A549 (cell line): ENCODE measurements at regions not wholly inside any gene's neighbourhood (a gene's known extent, or its start where the extent isn't known, plus 50 kb on each side); places are given as distances from the start of the nearest gene placed in this dataset.

Experiments used
- ATAC-seq, 2 experiments: fragments of 200-7000 bp in 1 of 2; fragments of >200 bp in 1 of 2; cut with Nextera tagmentation in 1 of 2; cut with Tn5 transposase in 1 of 2; 3 replicates each; pipeline versions ENCODE4 v1.8.0 to v1.9.1; 2018 to 2020; ENCODE audit warnings: mild to moderate bottlenecking in 1 of 2, moderate library complexity in 1 of 2
- CTCF ChIA-PET: fragments of 300-600 bp; sonication (Branson Sonifier 250); formaldehyde crosslinking; extraction: SDS; loops from one replicate; lab custom pipeline; 2021; ENCODE audit warnings: antibody characterized with exemption, inconsistent platforms; lab: Yijun Ruan, JAX
- POLR2A ChIA-PET: fragments of 350-600 bp; formaldehyde crosslinking; extraction: SDS; loops from one replicate; lab custom pipeline; 2021; ENCODE audit warnings: antibody characterized with exemption, inconsistent platforms; lab: Yijun Ruan, JAX
- DNase-seq, 2 experiments: peaks; one replicate each; pipeline versions ENCODE4 v3.0.0 to v3.0.0-alpha.2; 2011 to 2016; ENCODE audit warnings: low read depth in 1 of 2, low spot score in 1 of 2
- FAIRE-seq: peaks from 2 replicates; lab custom pipeline; 2011; peaks lifted over from hg19 to GRCh38; lab: Jason Lieb, UNC
- H3K27ac ChIP-seq, 2 experiments: fragments of >200 bp; sonication (Bioruptor Twin); formaldehyde crosslinking; 3 replicates each; pipeline ENCODE4 v1.5.1; 2016 to 2017
- H3K4me1 ChIP-seq: fragments of >200 bp; sonication (Bioruptor Twin); formaldehyde crosslinking; 3 replicates; pipeline ENCODE4 v1.6.1; 2016
- H3K4me2 ChIP-seq: fragments of >200 bp; sonication (Bioruptor Twin); formaldehyde crosslinking; 3 replicates; pipeline ENCODE4 v1.6.1; 2016
- H3K4me3 ChIP-seq: fragments of >200 bp; sonication (Bioruptor Twin); formaldehyde crosslinking; 3 replicates; pipeline ENCODE4 v1.5.1; 2016
- H3K9me3 ChIP-seq: fragments of >200 bp; sonication (Bioruptor Twin); formaldehyde crosslinking; 3 replicates; pipeline ENCODE4 v1.6.1; 2016
- BHLHE40 ChIP-seq: IDR thresholded peaks from 2 replicates; pipeline ENCODE4 v1.6.1; 2012; ENCODE audit warnings: low read depth, low read length, inconsistent platforms
- CEBPB ChIP-seq, 2 experiments: fragments of >200 bp in 1 of 2; sonication (Bioruptor Twin) in 1 of 2; formaldehyde crosslinking in 1 of 2; IDR thresholded peaks; 2 replicates each; pipeline ENCODE4 v1.6.1; 2012 to 2016
- CHD2 ChIP-seq: fragments of 150-350 bp; IDR thresholded peaks from 2 replicates; pipeline ENCODE4 v1.6.1; 2014; ENCODE audit warnings: low read length; ENCODE audit not compliant: partially characterized antibody
- EHMT2 ChIP-seq: fragments of 200-600 bp; sonication (generic); IDR thresholded peaks from 2 replicates; pipeline ENCODE4 v1.6.1; 2016; ENCODE audit warnings: antibody characterized with exemption, low read depth, mild to moderate bottlenecking, moderate library complexity
- EP300 ChIP-seq, 2 experiments: fragments of >200 bp; sonication (Bioruptor Twin); formaldehyde crosslinking; IDR thresholded peaks; 2 replicates in 1 of 2; 3 replicates in 1 of 2; pipeline ENCODE4 v1.6.1; 2016 to 2017
- HEYL ChIP-seq: fragments of 250-450 bp; sonication (Bioruptor Pico); IDR thresholded peaks from 2 replicates; pipeline ENCODE4 v1.8.0; 2021; ENCODE audit warnings: mild to moderate bottlenecking, moderate library complexity
- JUN ChIP-seq, 2 experiments: fragments of >200 bp; sonication (Bioruptor Twin); formaldehyde crosslinking; IDR thresholded peaks; 2 replicates in 1 of 2; 3 replicates in 1 of 2; pipeline ENCODE4 v1.6.1; 2016 to 2017
- KDM1A ChIP-seq: fragments of 200-600 bp; sonication (generic); IDR thresholded peaks from 2 replicates; pipeline ENCODE4 v1.6.1; 2016; ENCODE audit warnings: low read depth, mild to moderate bottlenecking
- KDM5A ChIP-seq: fragments of 200-600 bp; sonication (generic); IDR thresholded peaks from 2 replicates; pipeline ENCODE4 v1.6.1; 2016; ENCODE audit warnings: antibody characterized with exemption, mild to moderate bottlenecking
- MAFK ChIP-seq: fragments of 450-650 bp; IDR thresholded peaks from 2 replicates; pipeline ENCODE4 v1.6.1; 2014; ENCODE audit not compliant: partially characterized antibody
- MYC ChIP-seq: IDR thresholded peaks from 2 replicates; pipeline ENCODE4 v1.6.1; 2012; ENCODE audit warnings: mild to moderate bottlenecking, inconsistent platforms, low read length, improper control_type of control experiment, borderline replicate concordance
- POLR2AphosphoS2 ChIP-seq: conservative IDR thresholded peaks from 2 replicates; pipeline ENCODE4 v1.6.1; 2012; ENCODE audit warnings: low read length, improper control_type of control experiment, inconsistent platforms
- RAD21 ChIP-seq, 2 experiments: fragments of >200 bp in 1 of 2; sonication (Bioruptor Twin) in 1 of 2; formaldehyde crosslinking in 1 of 2; IDR thresholded peaks in 1 of 2; conservative IDR thresholded peaks in 1 of 2; 2 replicates in 1 of 2; 3 replicates in 1 of 2; pipeline ENCODE4 v1.6.1; 2012 to 2018; ENCODE audit warnings: inconsistent platforms in 1 of 2
- ZC3H11A ChIP-seq: fragments of 450-650 bp; IDR thresholded peaks from 2 replicates; pipeline ENCODE4 v1.6.1; 2014; ENCODE audit warnings: antibody characterized with exemption, mild to moderate bottlenecking
- ZFP36 ChIP-seq: fragments of 450-650 bp; IDR thresholded peaks from 2 replicates; pipeline ENCODE4 v1.6.1; 2014; ENCODE audit warnings: borderline replicate concordance; ENCODE audit not compliant: partially characterized antibody
- ZSCAN20 ChIP-seq: fragments of 250-450 bp; sonication (Bioruptor Pico); IDR thresholded peaks from 2 replicates; pipeline ENCODE4 v1.8.0; 2022; ENCODE audit warnings: mild to moderate bottlenecking, moderate library complexity
- WGBS: methylation state at CpG from one replicate; pipeline ENCODE4 v1.1.6; 2017; ENCODE audit errors: missing lambda C conversion rate; 5-methylcytosine and 5-hydroxymethylcytosine counted together
- TF ChIP-seq, protein P1 (sequence below): IDR thresholded peaks from 2 replicates; pipeline ENCODE4 v1.6.1; 2012
- TF ChIP-seq, protein P2 (sequence below): IDR thresholded peaks from 2 replicates; pipeline ENCODE4 v1.6.1; 2012; ENCODE audit warnings: low read depth, borderline replicate concordance

DNA sequence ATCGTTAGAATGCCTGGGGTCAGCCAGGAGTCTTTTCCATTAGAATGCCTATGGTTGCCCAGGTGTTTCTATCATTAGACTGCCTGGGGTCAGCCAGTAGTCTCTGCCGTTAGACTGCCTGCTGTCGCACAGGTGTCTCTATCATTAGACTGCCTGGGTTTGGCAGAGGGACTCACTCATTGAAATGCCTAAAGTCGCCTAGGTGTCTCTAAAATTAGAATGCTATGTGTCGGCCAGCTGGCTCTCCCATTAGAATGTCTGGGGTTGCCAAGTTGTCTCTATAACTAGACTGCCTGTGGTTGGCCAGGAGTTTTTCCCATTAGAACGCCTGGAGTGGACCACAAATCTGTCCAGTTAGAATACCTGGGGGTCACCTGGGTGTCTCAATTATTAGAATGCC is 2266.5 kb downstream of the TP53TG3F start:
- TF ChIP-seq CHD2 (no peak), ZC3H11A (no peak), CEBPB (IDR thresholded peaks at IDR 0.05) (no peak), ZFP36 (no peak), POLR2AphosphoS2 (no peak), KDM5A (no peak), JUN (IDR thresholded peaks at IDR 0.05) (no peak), EHMT2 (no peak), EP300 (IDR thresholded peaks at IDR 0.05) (no peak), BHLHE40 (no peak)
- TF ChIP-seq, all 56 proteins: peak for 0
- no peak overlapping the region for H3K4me3 ChIP-seq
- POLR2A ChIA-PET: no interaction called here
- no peak for ATAC-seq
- DNase-seq: no peak
- no peak overlapping the region for H3K27ac ChIP-seq
- no peaks in the 10 kb centered on the region for H3K4me1 ChIP-seq
- H3K9me3 ChIP-seq: peaks cover 3% of the 10 kb centered on the region; the same call in 1 of the 3 replicates
- H3K4me2 ChIP-seq: no peak overlapping the region
- no peak for FAIRE-seq
- WGBS: 4% methylated on average over 5 of the region's 6 CpGs
- CTCF ChIA-PET: no interaction called here

DNA sequence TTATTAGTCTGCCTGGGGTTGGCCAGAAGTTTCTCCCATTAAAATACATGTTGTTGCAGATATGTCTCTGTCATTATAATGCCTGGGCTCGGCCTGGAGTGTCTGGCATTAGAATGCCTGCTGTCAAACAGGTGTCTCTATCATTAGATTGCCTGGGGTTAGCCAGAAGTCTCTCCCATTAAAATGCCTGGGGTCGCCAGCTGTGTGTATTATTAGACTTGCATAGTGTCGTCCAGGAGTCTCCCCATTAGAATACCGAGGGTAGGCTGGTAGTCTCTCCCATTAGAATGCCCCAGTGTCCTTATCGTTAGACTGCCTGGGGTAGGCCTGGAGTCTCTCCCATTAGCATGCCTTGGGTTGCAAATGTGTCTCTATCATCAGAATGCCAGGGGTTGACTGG is 2270.8 kb downstream of the TP53TG3F start:
- no peak for ATAC-seq
- CTCF ChIA-PET: no interaction called here

DNA sequence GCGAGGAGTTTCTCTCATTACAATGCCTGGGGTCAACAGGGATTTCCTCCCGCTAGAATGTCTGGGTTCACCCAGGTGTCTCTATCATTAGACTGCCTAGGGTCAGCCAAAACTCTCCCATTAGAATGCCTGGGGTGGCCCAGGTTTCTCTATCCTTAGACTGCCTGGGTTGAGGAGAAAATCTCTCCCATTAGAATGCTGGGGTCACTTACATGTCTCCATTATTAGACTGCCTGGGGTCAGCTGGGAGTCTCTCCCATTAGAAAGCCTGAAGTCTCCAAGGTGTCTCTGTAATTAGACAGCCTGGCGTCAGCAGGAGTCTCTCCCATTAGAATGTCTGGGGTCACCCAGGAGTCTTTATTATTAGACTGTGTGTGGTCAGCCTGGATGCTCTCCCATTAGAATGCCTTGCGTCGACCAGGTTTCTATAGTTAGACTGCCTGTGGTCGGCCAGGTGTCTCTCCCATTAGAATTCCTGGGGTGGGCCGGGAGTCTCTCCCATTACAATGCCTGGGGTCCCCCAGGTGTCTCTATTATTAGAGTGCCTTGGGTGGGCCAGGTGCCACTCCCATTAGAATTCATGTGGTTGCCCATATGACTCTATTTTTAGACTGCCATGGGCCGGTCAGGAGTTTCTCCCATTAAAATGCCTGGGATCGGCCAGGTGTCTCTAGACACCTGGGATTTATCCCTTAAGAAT is 2272.1 kb downstream of the TP53TG3F start:
- no peak for FAIRE-seq
- no peak for ATAC-seq
- ChIA-PET POLR2A (no interaction called here), CTCF (no interaction called here)
- no peak overlapping the region for H3K4me2 ChIP-seq
- no peaks in the 10 kb centered on the region for H3K4me1 ChIP-seq
- H3K4me3 ChIP-seq: no peak overlapping the region
- H3K9me3 ChIP-seq: no peaks in the 10 kb centered on the region; the same call in 2 of the 3 replicates
- DNase-seq: no peak
- H3K27ac ChIP-seq: no peak overlapping the region
- no peak for TF ChIP-seq MYC
- 39% methylated on average over 8 of the region's 9 CpGs for WGBS

More for the DNA sequence above, 2270.8 kb downstream of the TP53TG3F start:
- no peak overlapping the region for H3K4me2 ChIP-seq
- no peak for FAIRE-seq
- no peaks in the 10 kb centered on the region for H3K4me1 ChIP-seq
- H3K4me3 ChIP-seq: no peak overlapping the region
- POLR2A ChIA-PET: no interaction called here
- H3K9me3 ChIP-seq: no peaks in the 10 kb centered on the region; the same call in 2 of the 3 replicates
- H3K27ac ChIP-seq: no peak overlapping the region
- 4% methylated on average over 5 of the region's 5 CpGs for WGBS
- DNase-seq: no peak
- TF ChIP-seq ZSCAN20 (CRISPR knock-in tag): no peak
- TF ChIP-seq, protein P1, sequence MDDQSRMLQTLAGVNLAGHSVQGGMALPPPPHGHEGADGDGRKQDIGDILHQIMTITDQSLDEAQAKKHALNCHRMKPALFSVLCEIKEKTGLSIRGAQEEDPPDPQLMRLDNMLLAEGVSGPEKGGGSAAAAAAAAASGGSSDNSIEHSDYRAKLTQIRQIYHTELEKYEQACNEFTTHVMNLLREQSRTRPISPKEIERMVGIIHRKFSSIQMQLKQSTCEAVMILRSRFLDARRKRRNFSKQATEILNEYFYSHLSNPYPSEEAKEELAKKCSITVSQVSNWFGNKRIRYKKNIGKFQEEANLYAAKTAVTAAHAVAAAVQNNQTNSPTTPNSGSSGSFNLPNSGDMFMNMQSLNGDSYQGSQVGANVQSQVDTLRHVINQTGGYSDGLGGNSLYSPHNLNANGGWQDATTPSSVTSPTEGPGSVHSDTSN: no peak
- no peak for TF ChIP-seq ZC3H11A
- no peak for TF ChIP-seq HEYL (CRISPR knock-in tag)
- TF ChIP-seq BHLHE40: no peak
- TF ChIP-seq EHMT2: no peak
- no peak for TF ChIP-seq MAFK
- TF ChIP-seq, protein P2, sequence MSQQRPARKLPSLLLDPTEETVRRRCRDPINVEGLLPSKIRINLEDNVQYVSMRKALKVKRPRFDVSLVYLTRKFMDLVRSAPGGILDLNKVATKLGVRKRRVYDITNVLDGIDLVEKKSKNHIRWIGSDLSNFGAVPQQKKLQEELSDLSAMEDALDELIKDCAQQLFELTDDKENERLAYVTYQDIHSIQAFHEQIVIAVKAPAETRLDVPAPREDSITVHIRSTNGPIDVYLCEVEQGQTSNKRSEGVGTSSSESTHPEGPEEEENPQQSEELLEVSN: no peak
- no peak for TF ChIP-seq KDM1A
- no peak for TF ChIP-seq RAD21 (conservative IDR thresholded peaks at IDR 0.05 in 1 of 2, IDR thresholded peaks at IDR 0.05 in 1 of 2)
